ENCODE measurements at regions not wholly inside any gene's neighbourhood (a gene's known extent, or its start where the extent isn't known, plus 50 kb on each side); places are given as distances from the start of the nearest gene placed in this dataset.

DNA sequence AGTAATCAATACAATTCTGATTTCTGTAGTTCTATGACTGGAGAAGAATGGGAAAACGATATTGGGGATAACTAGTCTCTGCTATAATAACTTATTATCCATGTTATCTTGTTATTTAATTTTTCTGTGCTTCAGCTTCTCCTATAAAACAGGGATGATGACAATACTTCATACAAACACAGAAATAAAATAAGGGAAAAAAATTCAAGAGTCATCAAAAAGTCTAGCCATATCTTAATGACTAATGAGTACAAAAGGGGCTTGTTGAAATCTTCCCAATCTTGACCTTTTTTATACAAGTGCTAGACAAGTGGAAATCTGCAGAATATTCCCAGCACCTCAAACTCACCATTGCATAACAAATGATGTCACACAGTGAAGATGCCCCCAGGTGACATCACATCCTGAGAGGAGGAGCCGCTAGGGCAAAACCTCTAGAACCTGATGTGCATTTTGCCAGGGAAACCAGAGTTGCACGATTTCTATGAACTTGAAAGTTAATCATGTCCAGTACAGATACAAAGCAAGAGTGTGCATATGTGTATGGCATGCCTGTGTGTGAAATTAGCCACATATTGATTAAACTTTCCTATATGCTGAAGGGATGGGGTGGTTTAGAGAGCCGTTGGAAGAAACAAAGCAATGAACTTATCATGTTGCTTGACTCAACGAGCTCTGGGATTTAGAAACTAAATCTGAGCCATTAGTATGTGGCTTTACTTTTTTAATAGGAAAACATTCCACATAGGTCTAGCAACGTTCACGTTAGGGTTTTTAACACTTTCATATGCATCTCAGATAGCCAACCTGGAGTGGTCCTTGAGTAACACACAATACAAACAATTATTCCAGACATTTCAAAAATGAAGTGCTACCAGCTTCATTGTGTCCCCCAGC is 278.9 kb downstream of the SLC4A3 start:
- peaks cover 3% of the 10 kb centered on the region for H3K9me3 Mint-ChIP-seq (ENCODE audit: unreplicated experiment)
- no peak overlapping the region for H3K9ac ChIP-seq (ENCODE audit: low read length)
- H3K4me3 ChIP-seq (ENCODE audit: insufficient read depth, low read depth, low read length): no peak overlapping the region
- H3K27me3 ChIP-seq (ENCODE audit: insufficient read depth, low read length): no peaks in the 10 kb centered on the region
- no peaks in the 10 kb centered on the region for H3K9me3 ChIP-seq (ENCODE audit: insufficient read depth, low read depth, low read length)
- no peak overlapping the region for H2AFZ ChIP-seq (ENCODE audit: low read depth, low read length)
- H3K4me3 Mint-ChIP-seq (ENCODE audit: unreplicated experiment): no peak overlapping the region
- no peak overlapping the region for H3K27ac ChIP-seq (ENCODE audit: low read depth, low read length)
- H4K20me1 ChIP-seq (ENCODE audit: insufficient read depth, low read length): no peaks in the 10 kb centered on the region
- FAIRE-seq (no peak), DNase-seq (ENCODE audit: low read depth) (no peak)
- H3K4me1 Mint-ChIP-seq (ENCODE audit: low read depth, unreplicated experiment): peaks cover 5% of the 10 kb centered on the region
- no peaks in the 10 kb centered on the region for H3K36me3 Mint-ChIP-seq (ENCODE audit: low read depth, unreplicated experiment)
- no peaks in the 10 kb centered on the region for H3K79me2 ChIP-seq (ENCODE audit: insufficient read depth, low read length)
- H3K36me3 ChIP-seq (ENCODE audit: insufficient read depth, low read length): no peaks in the 10 kb centered on the region
- H3K4me2 ChIP-seq (ENCODE audit: low read length): no peak overlapping the region
- H3K4me1 ChIP-seq (ENCODE audit: insufficient read depth, low read length): no peaks in the 10 kb centered on the region
- no peak overlapping the region for H3K27ac Mint-ChIP-seq (ENCODE audit: unreplicated experiment)
- peaks cover 10% of the 10 kb centered on the region for H3K27me3 Mint-ChIP-seq (ENCODE audit: low read depth, unreplicated experiment)
- TF ChIP-seq, protein P1, sequence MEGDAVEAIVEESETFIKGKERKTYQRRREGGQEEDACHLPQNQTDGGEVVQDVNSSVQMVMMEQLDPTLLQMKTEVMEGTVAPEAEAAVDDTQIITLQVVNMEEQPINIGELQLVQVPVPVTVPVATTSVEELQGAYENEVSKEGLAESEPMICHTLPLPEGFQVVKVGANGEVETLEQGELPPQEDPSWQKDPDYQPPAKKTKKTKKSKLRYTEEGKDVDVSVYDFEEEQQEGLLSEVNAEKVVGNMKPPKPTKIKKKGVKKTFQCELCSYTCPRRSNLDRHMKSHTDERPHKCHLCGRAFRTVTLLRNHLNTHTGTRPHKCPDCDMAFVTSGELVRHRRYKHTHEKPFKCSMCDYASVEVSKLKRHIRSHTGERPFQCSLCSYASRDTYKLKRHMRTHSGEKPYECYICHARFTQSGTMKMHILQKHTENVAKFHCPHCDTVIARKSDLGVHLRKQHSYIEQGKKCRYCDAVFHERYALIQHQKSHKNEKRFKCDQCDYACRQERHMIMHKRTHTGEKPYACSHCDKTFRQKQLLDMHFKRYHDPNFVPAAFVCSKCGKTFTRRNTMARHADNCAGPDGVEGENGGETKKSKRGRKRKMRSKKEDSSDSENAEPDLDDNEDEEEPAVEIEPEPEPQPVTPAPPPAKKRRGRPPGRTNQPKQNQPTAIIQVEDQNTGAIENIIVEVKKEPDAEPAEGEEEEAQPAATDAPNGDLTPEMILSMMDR (IDR thresholded peaks at IDR 0.05; ENCODE audit: insufficient read depth, low read depth, low read length): no peak
- TF ChIP-seq EZH2 (IDR thresholded peaks at IDR 0.05; ENCODE audit: insufficient read depth, low read length): no peak

- no peak for TF ChIP-seq EZH2 (IDR thresholded peaks at IDR 0.05; ENCODE audit: insufficient read depth, low read length)
- TF ChIP-seq, protein P1 (IDR thresholded peaks at IDR 0.05; ENCODE audit: insufficient read depth, low read depth, low read length): no peak
- H3K36me3 Mint-ChIP-seq (ENCODE audit: low read depth, unreplicated experiment): no peaks in the 10 kb centered on the region
- peaks cover 5% of the 10 kb centered on the region for H3K4me1 Mint-ChIP-seq (ENCODE audit: low read depth, unreplicated experiment)
- Histone ChIP-seq H3K79me2 (ENCODE audit: insufficient read depth, low read length) (no peaks in the 10 kb centered on the region), H4K20me1 (ENCODE audit: insufficient read depth, low read length) (no peaks in the 10 kb centered on the region), H3K4me1 (ENCODE audit: insufficient read depth, low read length) (no peaks in the 10 kb centered on the region), H3K4me3 (ENCODE audit: insufficient read depth, low read depth, low read length) (no peak overlapping the region), H3K9me3 (ENCODE audit: insufficient read depth, low read depth, low read length) (no peaks in the 10 kb centered on the region), H3K9ac (ENCODE audit: low read length) (no peak overlapping the region), H3K27me3 (ENCODE audit: insufficient read depth, low read length) (no peaks in the 10 kb centered on the region), H3K36me3 (ENCODE audit: insufficient read depth, low read length) (no peaks in the 10 kb centered on the region), H3K27ac (ENCODE audit: low read depth, low read length) (no peak overlapping the region), H2AFZ (ENCODE audit: low read depth, low read length) (no peak overlapping the region), H3K4me2 (ENCODE audit: low read length) (no peak overlapping the region)
- peaks cover 3% of the 10 kb centered on the region for H3K9me3 Mint-ChIP-seq (ENCODE audit: unreplicated experiment)
- no peak overlapping the region for H3K4me3 Mint-ChIP-seq (ENCODE audit: unreplicated experiment)
- no peak overlapping the region for H3K27ac Mint-ChIP-seq (ENCODE audit: unreplicated experiment)
- FAIRE-seq (no peak), DNase-seq (ENCODE audit: low read depth) (no peak)
- H3K27me3 Mint-ChIP-seq (ENCODE audit: low read depth, unreplicated experiment): peaks cover 10% of the 10 kb centered on the region
Measured at GRCh38 chr2:219907011-219907365, 279.6 kb downstream of the SLC4A3 start.

DNA sequence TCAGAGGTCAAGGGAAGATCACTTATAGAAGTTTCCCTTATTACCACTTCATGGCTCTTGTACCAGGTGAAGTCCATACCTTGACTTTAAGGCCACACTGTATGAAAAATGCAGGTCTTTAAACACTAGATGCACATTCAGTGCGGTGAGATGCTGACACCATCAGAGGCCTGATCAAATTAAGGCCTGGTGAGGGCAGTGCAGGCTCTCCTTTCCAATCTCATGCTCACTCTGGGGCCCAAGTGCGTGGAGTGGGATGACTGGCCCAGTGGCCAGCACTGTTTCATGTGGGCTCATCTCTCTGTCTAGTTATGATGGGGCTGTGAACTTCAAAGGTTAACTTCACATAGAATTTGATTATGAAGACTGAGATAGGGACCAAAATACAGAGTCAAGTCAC is 281.1 kb downstream of the SLC4A3 start:
- no peaks in the 10 kb centered on the region for H3K9me3 ChIP-seq (ENCODE audit: insufficient read depth, low read depth, low read length)
- FAIRE-seq (no peak), DNase-seq (ENCODE audit: low read depth) (no peak)
- no peaks in the 10 kb centered on the region for H4K20me1 ChIP-seq (ENCODE audit: insufficient read depth, low read length)
- H3K4me3 ChIP-seq (ENCODE audit: insufficient read depth, low read depth, low read length): no peak overlapping the region
- peaks cover 6% of the 10 kb centered on the region for H3K27me3 Mint-ChIP-seq (ENCODE audit: low read depth, unreplicated experiment)
- no peaks in the 10 kb centered on the region for H3K4me1 ChIP-seq (ENCODE audit: insufficient read depth, low read length)
- H3K9ac ChIP-seq (ENCODE audit: low read length): no peak overlapping the region
- H2AFZ ChIP-seq (ENCODE audit: low read depth, low read length): no peak overlapping the region
- no peaks in the 10 kb centered on the region for H3K27me3 ChIP-seq (ENCODE audit: insufficient read depth, low read length)
- no peaks in the 10 kb centered on the region for H3K36me3 ChIP-seq (ENCODE audit: insufficient read depth, low read length)
- no peaks in the 10 kb centered on the region for H3K79me2 ChIP-seq (ENCODE audit: insufficient read depth, low read length)
- H3K27ac Mint-ChIP-seq (ENCODE audit: unreplicated experiment): no peak overlapping the region
- H3K4me1 Mint-ChIP-seq (ENCODE audit: low read depth, unreplicated experiment): peaks cover 11% of the 10 kb centered on the region
- H3K4me2 ChIP-seq (ENCODE audit: low read length): no peak overlapping the region
- no peaks in the 10 kb centered on the region for H3K36me3 Mint-ChIP-seq (ENCODE audit: low read depth, unreplicated experiment)
- TF ChIP-seq, protein P1 (IDR thresholded peaks at IDR 0.05; ENCODE audit: insufficient read depth, low read depth, low read length): no peak
- H3K4me3 Mint-ChIP-seq (ENCODE audit: unreplicated experiment): no peak overlapping the region
- no peak overlapping the region for H3K27ac ChIP-seq (ENCODE audit: low read depth, low read length)
- H3K9me3 Mint-ChIP-seq (ENCODE audit: unreplicated experiment): peaks cover 3% of the 10 kb centered on the region
